Osteoblast (primary cell): ENCODE measurements at regions not wholly inside any gene's neighbourhood (a gene's known extent, or its start where the extent isn't known, plus 50 kb on each side); places are given as distances from the start of the nearest gene placed in this dataset.
A peak's percentile ranks its signal among the peaks of the same experiment; 100 is the strongest.

Experiments
- DNase-seq: peaks from one replicate; pipeline ENCODE4 v3.0.0; 2011; ENCODE audit warnings: low spot score, mixed read lengths; ENCODE audit not compliant: insufficient read length; ENCODE audit errors: missing footprints
- H2AFZ ChIP-seq: 2 replicates; pipeline ENCODE4 v1.6.0; 2011; ENCODE audit warnings: mild to moderate bottlenecking, low read length
- H3K27ac ChIP-seq: 2 replicates; pipeline ENCODE4 v1.5.1; 2011; ENCODE audit warnings: mild to moderate bottlenecking, low read depth, low read length, moderate library complexity
- H3K27me3 ChIP-seq: 2 replicates; pipeline ENCODE4 v1.6.0; 2012; ENCODE audit warnings: mild to moderate bottlenecking, control low read depth, inconsistent platforms, low read length, moderate library complexity; ENCODE audit not compliant: insufficient read depth
- H3K36me3 ChIP-seq: 2 replicates; pipeline ENCODE4 v1.5.1; 2011; ENCODE audit warnings: mild to moderate bottlenecking, low read length, control low read depth, moderate library complexity; ENCODE audit not compliant: insufficient read depth
- H3K4me1 ChIP-seq: 2 replicates; pipeline ENCODE4 v1.5.1; 2011; ENCODE audit warnings: mild to moderate bottlenecking, low read length, control low read depth, moderate library complexity; ENCODE audit not compliant: insufficient read depth
- H3K4me2 ChIP-seq: 2 replicates; pipeline ENCODE4 v1.6.0; 2011; ENCODE audit warnings: mild to moderate bottlenecking, low read length; ENCODE audit not compliant: insufficient read depth
- H3K4me3 ChIP-seq: fragments of 200-600 bp; sonication (generic); 3 replicates; pipeline ENCODE4 v1.5.1; 2012; ENCODE audit warnings: mild to moderate bottlenecking, low read length, inconsistent platforms; ENCODE audit not compliant: insufficient read depth
- H3K79me2 ChIP-seq: 2 replicates; pipeline ENCODE4 v1.6.0; 2012; ENCODE audit warnings: mild to moderate bottlenecking, low read length, control low read depth, inconsistent platforms; ENCODE audit not compliant: insufficient read depth
- H3K9me3 ChIP-seq: 2 replicates; pipeline ENCODE4 v1.5.1; 2011; ENCODE audit warnings: low read depth, low read length, control low read depth
- H4K20me1 ChIP-seq: 2 replicates; pipeline ENCODE4 v1.6.0; 2012; ENCODE audit warnings: mild to moderate bottlenecking, low read length, control low read depth; ENCODE audit not compliant: insufficient read depth
- CTCF ChIP-seq: IDR thresholded peaks from 2 replicates; pipeline ENCODE4 v1.5.1; 2011; ENCODE audit warnings: mild to moderate bottlenecking, low read depth, low read length, moderate library complexity; ENCODE audit errors: extremely low read depth

GRCh38 chr3:106058475-106058874 lies 189.7 kb upstream of the CBLB start:
- Histone ChIP-seq H3K27ac (no peak overlapping the region), H2AFZ (peak overlapping the region; percentile 58), H3K4me2 (no peak overlapping the region)

GRCh38 chr3:106059953-106060517 lies 191.2 kb upstream of the CBLB start:
- H3K36me3 ChIP-seq: no peaks in the 10 kb centered on the region
- H3K9me3 ChIP-seq: no peaks in the 10 kb centered on the region
- no peaks in the 10 kb centered on the region for H4K20me1 ChIP-seq
- no peak for DNase-seq
- no peaks in the 10 kb centered on the region for H3K79me2 ChIP-seq
- no peaks in the 10 kb centered on the region for H3K27me3 ChIP-seq
- no peaks in the 10 kb centered on the region for H3K4me1 ChIP-seq
- no peak for TF ChIP-seq CTCF
- no peak overlapping the region for H3K4me3 ChIP-seq
- no peak overlapping the region for H3K4me2 ChIP-seq
- no peak overlapping the region for H3K27ac ChIP-seq
- H2AFZ ChIP-seq: peak overlapping the region; percentile 68

More at GRCh38 chr3:106058475-106058874, 189.7 kb upstream of the CBLB start:
- no peak for DNase-seq
- Histone ChIP-seq H4K20me1 (no peaks in the 10 kb centered on the region), H3K4me3 (no peak overlapping the region), H3K4me1 (no peaks in the 10 kb centered on the region), H3K9me3 (no peaks in the 10 kb centered on the region), H3K36me3 (no peaks in the 10 kb centered on the region), H3K79me2 (no peaks in the 10 kb centered on the region), H3K27me3 (no peaks in the 10 kb centered on the region)
- TF ChIP-seq CTCF: no peak

DNA sequence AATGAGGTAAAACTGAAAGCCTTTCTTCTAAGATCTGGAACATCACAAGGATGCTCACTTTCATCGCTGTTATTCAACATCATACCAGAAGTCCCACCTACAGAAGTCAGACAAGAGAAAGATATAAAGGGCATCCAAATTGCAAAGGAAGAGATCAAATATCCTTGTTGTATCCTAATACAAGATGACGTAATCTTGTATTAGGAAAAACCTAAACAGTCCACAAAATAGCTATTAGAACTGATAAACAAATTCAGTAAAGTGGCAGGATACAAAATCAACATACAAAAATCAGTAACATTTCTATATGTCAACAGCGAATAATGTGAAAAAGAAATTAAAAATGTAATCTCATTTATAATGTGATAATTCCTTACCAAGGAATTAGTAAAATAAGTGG lies 195.1 kb upstream of the CBLB start:
- H3K27me3 ChIP-seq: no peaks in the 10 kb centered on the region
- no peak overlapping the region for H2AFZ ChIP-seq
- no peak overlapping the region for H3K27ac ChIP-seq
- DNase-seq: no peak
- no peaks in the 10 kb centered on the region for H3K9me3 ChIP-seq
- no peaks in the 10 kb centered on the region for H4K20me1 ChIP-seq
- peaks cover 4% of the 10 kb centered on the region for H3K4me1 ChIP-seq
- no peaks in the 10 kb centered on the region for H3K36me3 ChIP-seq
- no peak for TF ChIP-seq CTCF
- H3K4me2 ChIP-seq: no peak overlapping the region
- H3K4me3 ChIP-seq: no peak overlapping the region
- no peaks in the 10 kb centered on the region for H3K79me2 ChIP-seq

- H4K20me1 ChIP-seq: no peaks in the 10 kb centered on the region
- no peak for TF ChIP-seq CTCF
- no peak for DNase-seq
- no peaks in the 10 kb centered on the region for H3K27me3 ChIP-seq
- H3K9me3 ChIP-seq: no peaks in the 10 kb centered on the region
- peaks cover 9% of the 10 kb centered on the region for H3K4me1 ChIP-seq
- H3K36me3 ChIP-seq: no peaks in the 10 kb centered on the region
- no peak overlapping the region for H2AFZ ChIP-seq
- H3K4me2 ChIP-seq: no peak overlapping the region
- H3K27ac ChIP-seq: no peak overlapping the region
- no peaks in the 10 kb centered on the region for H3K79me2 ChIP-seq
- no peak overlapping the region for H3K4me3 ChIP-seq
These were observed 197.0 kb upstream of the CBLB start for GRCh38 chr3:106065831-106066230.
